PC-9 (cell line): ENCODE measurements at regions not wholly inside any gene's neighbourhood (a gene's known extent, or its start where the extent isn't known, plus 50 kb on each side); places are given as distances from the start of the nearest gene placed in this dataset.

Experiments used
- CTCF ChIP-seq: fragments of 200-600 bp; sonication (generic); conservative IDR thresholded peaks from 2 replicates; pipeline ENCODE4 v1.6.1; 2017; ENCODE audit warnings: mixed run types, antibody characterized with exemption, mild to moderate bottlenecking, moderate library complexity
- EZH2 ChIP-seq: fragments of 200-600 bp; sonication (generic); IDR thresholded peaks from 2 replicates; pipeline ENCODE4 v1.8.0; 2017; ENCODE audit warnings: antibody characterized with exemption, low read depth

- TF ChIP-seq CTCF (no peak), EZH2 (no peak)
Observed at GRCh38 chr9:84598921-84599636, 70.5 kb upstream of the NTRK2 start.
